Neural progenitor cell (in vitro differentiated cells): ENCODE measurements at regions not wholly inside any gene's neighbourhood (a gene's known extent, or its start where the extent isn't known, plus 50 kb on each side); places are given as distances from the start of the nearest gene placed in this dataset.

Experiments used
- CTCF ChIP-seq: fragments of 200-600 bp; sonication (generic); IDR thresholded peaks from 2 replicates; pipeline ENCODE4 v1.5.1; 2017; ENCODE audit warnings: antibody characterized with exemption, mild to moderate bottlenecking
- EZH2 ChIP-seq: fragments of 200-600 bp; sonication (generic); IDR thresholded peaks from 2 replicates; pipeline ENCODE4 v1.6.1; 2017; ENCODE audit warnings: antibody characterized with exemption, mild to moderate bottlenecking, moderate library complexity

GRCh38 chr5:141785135-141785534 is 93.1 kb downstream of the PCDH1 start:
- TF ChIP-seq CTCF (no peak), EZH2 (no peak)
